ENCODE measurements at regions not wholly inside any gene's neighbourhood (a gene's known extent, or its start where the extent isn't known, plus 50 kb on each side); places are given as distances from the start of the nearest gene placed in this dataset.

DNA sequence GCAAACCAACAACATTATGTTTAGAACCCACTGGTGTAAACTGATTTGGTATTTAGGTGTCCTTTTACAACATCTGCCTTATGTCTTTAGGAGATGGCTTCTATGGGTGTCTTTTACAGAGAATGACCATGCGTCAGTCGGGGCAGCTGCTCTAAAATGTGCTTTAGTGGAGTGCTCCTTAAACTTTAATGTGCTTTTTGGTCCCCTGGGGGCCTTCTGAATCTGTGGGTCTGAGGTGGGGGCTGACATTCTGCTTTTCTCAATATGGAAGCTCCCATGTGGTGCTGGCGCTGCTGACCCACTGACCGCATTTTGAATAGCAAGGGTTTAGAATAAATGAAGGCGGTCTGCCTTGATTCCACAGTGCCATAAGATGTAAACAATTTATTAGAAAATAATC, 173.2 kb upstream of the B3GALT2 start:
- no peaks in the 10 kb centered on the region for H3K4me1 Mint-ChIP-seq
- DNase-seq: no peak
- H3K27me3 ChIP-seq (ENCODE audit: control insufficient read depth, insufficient read depth, low read length): peaks cover 2% of the 10 kb centered on the region
- H3K27me3 Mint-ChIP-seq: no peaks in the 10 kb centered on the region
- no peaks in the 10 kb centered on the region for H3K36me3 ChIP-seq (ENCODE audit: control insufficient read depth, insufficient read depth, low read length)
- H3K4me1 ChIP-seq (ENCODE audit: control insufficient read depth, insufficient read depth, low read length, poor library complexity, severe bottlenecking): no peaks in the 10 kb centered on the region
- peaks cover 0 to 1% (median 0%) of the 10 kb centered on the region in 7 donors for H3K9me3 Mint-ChIP-seq
- no peak overlapping the region for H3K27ac ChIP-seq (ENCODE audit: insufficient read depth, low read length, poor library complexity, severe bottlenecking)
- no peak for ATAC-seq (ENCODE audit: low read depth in 2 of 2)
- H3K9me3 ChIP-seq (ENCODE audit: control insufficient read depth in 2 of 2, low read length in 2 of 2): no peaks in the 10 kb centered on the region
- no peak overlapping the region for H3K27ac Mint-ChIP-seq
- no peaks in the 10 kb centered on the region for H3K36me3 Mint-ChIP-seq
- H3K4me3 Mint-ChIP-seq: no peak overlapping the region
- H3K4me3 ChIP-seq (ENCODE audit: low read depth, low read length): no peak overlapping the region

DNA sequence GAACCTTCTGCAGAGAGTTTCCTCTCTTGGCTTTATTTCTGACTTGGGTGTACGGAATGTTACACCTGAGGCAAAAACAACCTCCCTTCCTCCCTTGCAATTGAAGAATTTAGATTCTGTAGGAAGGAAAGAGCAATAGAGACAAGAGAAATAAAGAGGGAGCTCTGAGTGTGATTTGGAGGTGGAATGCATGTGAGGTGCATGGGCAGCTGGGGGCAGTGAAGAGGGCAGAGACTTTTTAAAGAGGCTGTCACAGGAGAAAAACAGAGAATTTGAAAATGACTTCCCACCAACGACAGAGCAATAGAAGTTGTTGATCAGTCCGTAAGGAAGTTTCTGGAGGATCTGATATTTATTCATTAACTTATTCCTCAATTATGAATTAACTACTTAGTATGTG, 172.0 kb upstream of the B3GALT2 start:
- Mint-ChIP-seq H3K4me3 (no peak overlapping the region), H3K36me3 (no peaks in the 10 kb centered on the region), H3K9me3 (peaks cover 0 to 1% (median 0%) of the 10 kb centered on the region in 7 donors), H3K27ac (no peak overlapping the region), H3K27me3 (no peaks in the 10 kb centered on the region), H3K4me1 (no peaks in the 10 kb centered on the region)
- no peak for ATAC-seq (ENCODE audit: low read depth in 2 of 2)
- DNase-seq: no peak
- no peak overlapping the region for H3K27ac ChIP-seq (ENCODE audit: insufficient read depth, low read length, poor library complexity, severe bottlenecking)
- H3K4me3 ChIP-seq (ENCODE audit: low read depth, low read length): no peak overlapping the region
- H3K9me3 ChIP-seq (ENCODE audit: control insufficient read depth in 2 of 2, low read length in 2 of 2): no peaks in the 10 kb centered on the region
- H3K27me3 ChIP-seq (ENCODE audit: control insufficient read depth, insufficient read depth, low read length): peaks cover 2% of the 10 kb centered on the region
- H3K36me3 ChIP-seq (ENCODE audit: control insufficient read depth, insufficient read depth, low read length): no peaks in the 10 kb centered on the region
- no peaks in the 10 kb centered on the region for H3K4me1 ChIP-seq (ENCODE audit: control insufficient read depth, insufficient read depth, low read length, poor library complexity, severe bottlenecking)

DNA sequence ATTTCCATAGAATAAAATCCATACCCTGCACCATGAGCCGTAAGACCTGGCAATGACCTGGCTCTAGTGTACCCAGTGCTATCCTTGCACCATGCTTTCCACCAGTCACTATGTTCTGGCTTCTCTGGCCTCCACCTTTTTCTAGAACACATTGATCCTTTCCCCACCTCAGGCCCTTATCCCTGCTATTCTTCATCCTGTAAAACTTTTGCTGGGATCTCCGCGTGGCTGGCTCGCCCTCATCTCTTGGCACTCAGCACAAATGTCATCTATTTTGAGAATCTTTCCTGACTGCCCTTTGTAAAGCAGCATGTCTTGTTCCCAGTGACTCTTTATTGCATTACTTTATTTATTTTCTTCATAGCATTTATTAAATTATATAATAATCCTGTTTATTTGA, 169.8 kb upstream of the B3GALT2 start:
- Mint-ChIP-seq H3K9me3 (peaks cover 0 to 1% (median 0%) of the 10 kb centered on the region in 7 donors), H3K27me3 (no peaks in the 10 kb centered on the region), H3K36me3 (no peaks in the 10 kb centered on the region), H3K4me1 (no peaks in the 10 kb centered on the region), H3K4me3 (no peak overlapping the region), H3K27ac (no peak overlapping the region)
- H3K36me3 ChIP-seq (ENCODE audit: control insufficient read depth, insufficient read depth, low read length): no peaks in the 10 kb centered on the region
- no peaks in the 10 kb centered on the region for H3K4me1 ChIP-seq (ENCODE audit: control insufficient read depth, insufficient read depth, low read length, poor library complexity, severe bottlenecking)
- H3K4me3 ChIP-seq (ENCODE audit: low read depth, low read length): no peak overlapping the region
- ATAC-seq (ENCODE audit: low read depth in 2 of 2): no peak
- H3K27me3 ChIP-seq (ENCODE audit: control insufficient read depth, insufficient read depth, low read length): peaks cover 2% of the 10 kb centered on the region
- no peak for DNase-seq
- no peak overlapping the region for H3K27ac ChIP-seq (ENCODE audit: insufficient read depth, low read length, poor library complexity, severe bottlenecking)
- H3K9me3 ChIP-seq (ENCODE audit: control insufficient read depth in 2 of 2, low read length in 2 of 2): no peaks in the 10 kb centered on the region

DNA sequence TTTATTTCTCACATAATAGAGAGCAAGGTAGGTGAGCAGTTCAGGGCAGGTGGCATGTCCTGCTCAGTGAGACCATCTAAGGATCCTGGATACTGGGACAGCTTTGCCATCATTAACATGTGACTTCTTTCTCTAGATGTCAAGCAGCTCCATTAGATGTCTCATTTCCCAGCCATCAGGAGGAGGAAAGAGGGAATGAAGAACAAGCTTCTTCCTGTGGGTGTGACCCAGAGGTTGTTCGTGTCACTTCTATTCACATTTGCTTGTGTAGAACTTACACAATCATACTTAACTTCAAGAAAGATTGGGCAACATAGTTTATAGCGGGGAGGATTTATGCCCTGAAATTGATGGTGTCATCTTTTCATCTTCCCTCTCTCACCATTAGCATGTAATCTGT, 169.2 kb upstream of the B3GALT2 start:
- no peak for DNase-seq
- peaks cover 2% of the 10 kb centered on the region for H3K27me3 ChIP-seq (ENCODE audit: control insufficient read depth, insufficient read depth, low read length)
- Mint-ChIP-seq H3K27ac (no peak overlapping the region), H3K4me1 (no peaks in the 10 kb centered on the region), H3K4me3 (no peak overlapping the region), H3K9me3 (peaks cover 0 to 2% (median 0%) of the 10 kb centered on the region in 7 donors), H3K27me3 (no peaks in the 10 kb centered on the region), H3K36me3 (no peaks in the 10 kb centered on the region)
- no peak overlapping the region for H3K27ac ChIP-seq (ENCODE audit: insufficient read depth, low read length, poor library complexity, severe bottlenecking)
- no peaks in the 10 kb centered on the region for H3K9me3 ChIP-seq (ENCODE audit: control insufficient read depth in 2 of 2, low read length in 2 of 2)
- H3K4me3 ChIP-seq (ENCODE audit: low read depth, low read length): no peak overlapping the region
- no peaks in the 10 kb centered on the region for H3K4me1 ChIP-seq (ENCODE audit: control insufficient read depth, insufficient read depth, low read length, poor library complexity, severe bottlenecking)
- no peak for ATAC-seq (ENCODE audit: low read depth in 2 of 2)
- no peaks in the 10 kb centered on the region for H3K36me3 ChIP-seq (ENCODE audit: control insufficient read depth, insufficient read depth, low read length)

DNA sequence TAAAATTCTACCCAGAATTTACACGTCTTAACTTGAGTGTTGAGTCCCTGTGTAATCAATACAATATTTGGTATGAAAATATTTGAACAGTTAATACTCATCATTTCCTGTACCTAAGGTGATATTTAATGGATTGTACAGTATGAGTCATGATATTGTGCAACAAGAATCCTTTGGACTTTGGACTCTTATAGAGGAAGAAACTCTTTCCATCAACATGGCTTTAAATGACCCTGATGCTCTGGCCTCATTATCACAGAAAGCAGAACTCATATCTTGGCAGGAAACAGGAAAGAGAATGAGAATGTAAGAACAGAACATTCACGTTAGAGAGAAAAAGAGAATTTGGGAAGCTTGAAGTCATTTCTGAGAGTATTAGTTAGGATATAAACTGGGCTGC, 168.8 kb upstream of the B3GALT2 start:
- Mint-ChIP-seq H3K4me3 (no peak overlapping the region), H3K9me3 (peaks cover 0 to 2% (median 0%) of the 10 kb centered on the region in 7 donors), H3K27me3 (no peaks in the 10 kb centered on the region), H3K4me1 (no peaks in the 10 kb centered on the region), H3K27ac (no peak overlapping the region), H3K36me3 (no peaks in the 10 kb centered on the region)
- no peak overlapping the region for H3K27ac ChIP-seq (ENCODE audit: insufficient read depth, low read length, poor library complexity, severe bottlenecking)
- no peaks in the 10 kb centered on the region for H3K4me1 ChIP-seq (ENCODE audit: control insufficient read depth, insufficient read depth, low read length, poor library complexity, severe bottlenecking)
- no peaks in the 10 kb centered on the region for H3K9me3 ChIP-seq (ENCODE audit: control insufficient read depth in 2 of 2, low read length in 2 of 2)
- peaks cover 2% of the 10 kb centered on the region for H3K27me3 ChIP-seq (ENCODE audit: control insufficient read depth, insufficient read depth, low read length)
- DNase-seq (no peak), ATAC-seq (ENCODE audit: low read depth in 2 of 2) (no peak)
- no peaks in the 10 kb centered on the region for H3K36me3 ChIP-seq (ENCODE audit: control insufficient read depth, insufficient read depth, low read length)
- no peak overlapping the region for H3K4me3 ChIP-seq (ENCODE audit: low read depth, low read length)

DNA sequence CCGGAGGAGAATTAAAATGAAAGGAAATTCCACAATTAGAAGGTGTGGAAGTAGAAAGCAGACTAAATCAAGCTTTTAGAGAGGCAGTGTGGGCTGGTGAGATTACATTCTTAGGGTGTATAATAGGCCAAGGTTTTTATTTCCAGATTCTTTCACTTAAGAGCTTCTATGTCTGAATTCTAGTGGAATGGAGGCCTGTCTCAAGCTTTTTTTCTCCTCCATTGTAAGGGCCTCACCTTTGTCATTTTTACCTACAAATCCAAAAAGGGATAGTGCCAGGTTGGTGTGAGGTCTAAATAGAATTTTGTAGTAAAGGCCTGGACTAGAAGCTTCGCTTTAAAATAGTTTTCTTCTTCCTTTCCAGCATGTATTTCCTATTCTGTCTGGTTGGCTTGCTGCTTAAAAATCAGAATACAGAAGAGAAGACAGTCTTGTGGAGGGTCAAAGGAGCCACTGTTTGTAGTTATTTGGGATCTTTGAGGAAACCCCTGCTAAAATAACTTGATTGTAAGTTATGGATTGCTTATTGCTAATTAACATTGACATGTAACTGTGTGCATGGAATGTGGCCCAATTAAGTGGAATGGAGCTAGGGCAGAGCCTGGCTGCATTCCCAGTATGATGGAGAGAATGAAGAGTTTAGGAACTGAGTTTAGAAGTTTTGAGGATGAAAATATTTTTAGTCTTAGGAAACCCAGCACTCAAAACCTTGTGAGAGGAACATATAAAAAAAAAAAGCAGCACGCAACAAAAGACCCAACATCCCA, 162.5 kb upstream of the B3GALT2 start:
- Mint-ChIP-seq H3K27me3 (no peaks in the 10 kb centered on the region), H3K27ac (no peak overlapping the region), H3K4me3 (no peak overlapping the region), H3K36me3 (no peaks in the 10 kb centered on the region), H3K4me1 (no peaks in the 10 kb centered on the region), H3K9me3 (peaks cover 0 to 2% (median 0%) of the 10 kb centered on the region in 7 donors)
- Histone ChIP-seq H3K4me3 (ENCODE audit: low read depth, low read length) (no peak overlapping the region), H3K4me1 (ENCODE audit: control insufficient read depth, insufficient read depth, low read length, poor library complexity, severe bottlenecking) (no peaks in the 10 kb centered on the region), H3K27me3 (ENCODE audit: control insufficient read depth, insufficient read depth, low read length) (no peaks in the 10 kb centered on the region), H3K36me3 (ENCODE audit: control insufficient read depth, insufficient read depth, low read length) (no peaks in the 10 kb centered on the region), H3K27ac (ENCODE audit: insufficient read depth, low read length, poor library complexity, severe bottlenecking) (no peak overlapping the region), H3K9me3 (ENCODE audit: control insufficient read depth in 2 of 2, low read length in 2 of 2) (no peaks in the 10 kb centered on the region)
- no peak for ATAC-seq (ENCODE audit: low read depth in 2 of 2)
- no peak for DNase-seq

DNA sequence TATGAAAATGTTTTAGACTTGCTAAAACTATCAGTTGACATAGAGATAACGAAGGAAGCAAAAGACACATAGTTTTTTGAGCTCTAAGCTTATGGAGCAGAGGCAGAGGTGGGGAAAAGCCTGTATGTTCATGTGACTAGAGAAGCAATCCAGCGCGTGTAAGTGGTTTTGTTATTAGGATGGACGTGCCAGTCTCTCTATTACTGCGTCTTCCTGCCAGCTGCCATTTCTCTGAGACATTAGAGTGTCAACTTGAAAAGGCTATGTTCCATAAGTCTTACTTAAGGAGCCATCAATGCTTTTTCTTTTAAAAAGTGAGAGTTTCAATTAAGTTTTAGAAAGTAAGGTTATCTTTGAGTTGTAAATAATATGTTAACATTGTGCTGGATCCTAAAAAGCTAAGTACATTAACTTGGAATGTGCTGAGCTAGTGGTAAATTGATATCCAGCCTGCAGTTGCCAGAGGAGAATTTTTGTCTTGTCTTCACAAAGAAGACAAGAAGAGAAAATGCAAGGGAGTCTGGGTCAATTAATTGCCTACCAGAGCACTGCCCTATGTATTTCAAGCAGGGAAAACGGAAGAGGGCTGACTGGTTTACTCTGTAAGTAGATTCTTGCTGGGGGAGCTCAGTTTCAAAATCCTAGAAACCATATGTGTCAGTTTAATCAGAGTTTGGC, 161.8 kb upstream of the B3GALT2 start:
- no peaks in the 10 kb centered on the region for H3K4me1 Mint-ChIP-seq
- H3K36me3 ChIP-seq (ENCODE audit: control insufficient read depth, insufficient read depth, low read length): no peaks in the 10 kb centered on the region
- no peak overlapping the region for H3K27ac Mint-ChIP-seq
- no peaks in the 10 kb centered on the region for H3K4me1 ChIP-seq (ENCODE audit: control insufficient read depth, insufficient read depth, low read length, poor library complexity, severe bottlenecking)
- no peaks in the 10 kb centered on the region for H3K36me3 Mint-ChIP-seq
- no peaks in the 10 kb centered on the region for H3K27me3 ChIP-seq (ENCODE audit: control insufficient read depth, insufficient read depth, low read length)
- DNase-seq (no peak), ATAC-seq (ENCODE audit: low read depth in 2 of 2) (no peak)
- H3K27me3 Mint-ChIP-seq: no peaks in the 10 kb centered on the region
- H3K9me3 ChIP-seq (ENCODE audit: control insufficient read depth in 2 of 2, low read length in 2 of 2): no peaks in the 10 kb centered on the region
- no peak overlapping the region for H3K4me3 Mint-ChIP-seq
- peaks cover 0 to 2% (median 0%) of the 10 kb centered on the region in 7 donors for H3K9me3 Mint-ChIP-seq
- H3K4me3 ChIP-seq (ENCODE audit: low read depth, low read length): no peak overlapping the region
- H3K27ac ChIP-seq (ENCODE audit: insufficient read depth, low read length, poor library complexity, severe bottlenecking): no peak overlapping the region

DNA sequence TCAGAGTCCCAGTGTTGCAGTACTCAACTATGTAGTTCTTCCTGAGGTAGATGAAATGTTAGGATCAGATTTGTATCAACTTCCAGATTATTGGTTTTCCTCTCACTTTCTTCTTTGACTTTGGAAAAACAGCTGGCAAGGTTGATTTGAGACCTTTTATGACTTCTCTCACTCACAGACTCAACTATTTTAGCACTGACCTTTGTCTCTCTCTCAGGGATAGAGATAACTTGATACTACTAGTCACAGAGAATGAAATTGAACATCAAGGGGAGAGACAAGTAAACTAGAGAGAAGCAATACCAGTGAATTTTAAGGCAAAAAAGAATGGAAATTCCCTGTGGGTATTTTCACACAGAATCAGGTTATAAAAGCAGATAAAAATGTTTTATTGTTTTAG, 159.7 kb upstream of the B3GALT2 start:
- Mint-ChIP-seq H3K4me3 (no peak overlapping the region), H3K27ac (no peak overlapping the region), H3K4me1 (no peaks in the 10 kb centered on the region), H3K27me3 (no peaks in the 10 kb centered on the region), H3K9me3 (peaks cover 0 to 2% (median 0%) of the 10 kb centered on the region in 7 donors), H3K36me3 (no peaks in the 10 kb centered on the region)
- Histone ChIP-seq H3K4me1 (ENCODE audit: control insufficient read depth, insufficient read depth, low read length, poor library complexity, severe bottlenecking) (no peaks in the 10 kb centered on the region), H3K27me3 (ENCODE audit: control insufficient read depth, insufficient read depth, low read length) (no peaks in the 10 kb centered on the region), H3K9me3 (ENCODE audit: control insufficient read depth in 2 of 2, low read length in 2 of 2) (no peaks in the 10 kb centered on the region), H3K27ac (ENCODE audit: insufficient read depth, low read length, poor library complexity, severe bottlenecking) (no peak overlapping the region), H3K36me3 (ENCODE audit: control insufficient read depth, insufficient read depth, low read length) (no peaks in the 10 kb centered on the region), H3K4me3 (ENCODE audit: low read depth, low read length) (no peak overlapping the region)
- DNase-seq (no peak), ATAC-seq (ENCODE audit: low read depth in 2 of 2) (no peak)

All from CD4-positive, CD25-positive, alpha-beta regulatory T cell (primary cell).